AG09319 (cell line): ENCODE measurements at regions not wholly inside any gene's neighbourhood (a gene's known extent, or its start where the extent isn't known, plus 50 kb on each side); places are given as distances from the start of the nearest gene placed in this dataset.

ENCODE experiments used
- DNase-seq: peaks from one replicate; pipeline ENCODE4 v3.0.0-alpha.2; 2010; ENCODE audit warnings: low read depth; ENCODE audit errors: extremely low read depth
- CTCF ChIP-seq: IDR thresholded peaks from 2 replicates; pipeline ENCODE4 v1.5.1; 2011; ENCODE audit warnings: low read depth, mild to moderate bottlenecking, inconsistent platforms, low read length, moderate library complexity

GRCh38 chr12:86697916-86698640, 441.9 kb upstream of the MGAT4C start:
- DNase-seq: no peak
- no peak for TF ChIP-seq CTCF

DNA sequence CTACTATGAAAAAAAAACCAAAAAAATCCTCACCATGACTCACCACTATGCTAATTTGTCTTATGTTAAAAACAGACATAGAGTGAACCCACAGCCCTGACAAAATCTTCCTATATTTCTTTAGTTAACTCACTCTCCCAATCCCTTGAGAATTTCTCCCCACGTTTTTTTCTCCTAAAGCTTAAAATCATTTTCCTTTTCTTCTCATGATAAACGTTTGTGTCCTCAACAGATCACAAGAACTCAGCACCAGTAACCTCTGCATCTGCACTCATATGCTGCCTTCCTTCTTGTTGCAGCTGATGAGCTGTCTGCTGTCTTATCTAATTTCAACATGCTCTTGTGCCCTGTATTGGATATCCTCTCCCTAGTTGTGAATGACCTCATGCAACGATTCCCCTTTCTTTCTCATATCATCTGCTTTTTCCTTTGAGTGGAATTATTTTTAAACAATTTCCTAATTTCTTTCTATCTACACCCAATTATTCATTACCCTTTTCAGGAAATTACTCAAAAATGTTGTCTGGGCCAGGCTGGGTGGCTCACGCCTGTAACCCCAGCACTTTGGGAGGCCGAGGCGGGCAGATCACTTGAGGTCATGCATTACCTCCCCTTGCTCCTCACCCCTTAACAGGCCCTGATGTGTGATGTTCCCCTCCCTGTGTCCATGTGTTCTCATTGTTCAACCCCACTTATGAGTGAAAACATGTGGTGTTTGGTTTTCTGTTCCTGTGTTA, 427.5 kb upstream of the MGAT4C start:
- TF ChIP-seq CTCF: no peak
- no peak for DNase-seq

- no peak for TF ChIP-seq CTCF
- DNase-seq: no peak
Observed at GRCh38 chr12:86681060-86681459, 424.9 kb upstream of the MGAT4C start.

GRCh38 chr12:86675197-86675596, 419.0 kb upstream of the MGAT4C start:
- no peak for TF ChIP-seq CTCF
- no peak for DNase-seq

- DNase-seq: no peak
- no peak for TF ChIP-seq CTCF
Observed at GRCh38 chr12:86670986-86671385, 414.8 kb upstream of the MGAT4C start.

- TF ChIP-seq CTCF: no peak
- DNase-seq: no peak
Observed at GRCh38 chr12:86669010-86669409, 412.8 kb upstream of the MGAT4C start.

DNA sequence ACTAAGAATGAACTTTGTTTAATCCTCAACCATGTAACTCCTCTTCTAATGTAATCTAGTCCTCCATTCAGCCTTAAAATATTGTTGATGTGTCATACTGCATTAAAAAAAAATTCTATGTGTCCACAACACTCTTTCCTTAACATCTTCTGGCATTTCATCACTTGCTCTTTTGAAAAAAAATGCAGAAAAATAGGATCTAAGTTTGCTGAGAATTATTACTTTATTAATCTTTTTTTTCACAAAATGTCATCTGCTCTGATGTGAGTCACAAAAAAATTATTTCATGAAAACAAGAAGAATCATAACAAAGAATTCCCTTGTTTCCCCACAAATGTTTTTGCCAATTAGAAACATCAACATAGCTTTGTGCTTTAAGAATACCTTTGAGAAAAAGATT, 410.1 kb upstream of the MGAT4C start:
- TF ChIP-seq CTCF: no peak
- DNase-seq: no peak
